ENCODE measurements at regions not wholly inside any gene's neighbourhood (a gene's known extent, or its start where the extent isn't known, plus 50 kb on each side); places are given as distances from the start of the nearest gene placed in this dataset.

DNA sequence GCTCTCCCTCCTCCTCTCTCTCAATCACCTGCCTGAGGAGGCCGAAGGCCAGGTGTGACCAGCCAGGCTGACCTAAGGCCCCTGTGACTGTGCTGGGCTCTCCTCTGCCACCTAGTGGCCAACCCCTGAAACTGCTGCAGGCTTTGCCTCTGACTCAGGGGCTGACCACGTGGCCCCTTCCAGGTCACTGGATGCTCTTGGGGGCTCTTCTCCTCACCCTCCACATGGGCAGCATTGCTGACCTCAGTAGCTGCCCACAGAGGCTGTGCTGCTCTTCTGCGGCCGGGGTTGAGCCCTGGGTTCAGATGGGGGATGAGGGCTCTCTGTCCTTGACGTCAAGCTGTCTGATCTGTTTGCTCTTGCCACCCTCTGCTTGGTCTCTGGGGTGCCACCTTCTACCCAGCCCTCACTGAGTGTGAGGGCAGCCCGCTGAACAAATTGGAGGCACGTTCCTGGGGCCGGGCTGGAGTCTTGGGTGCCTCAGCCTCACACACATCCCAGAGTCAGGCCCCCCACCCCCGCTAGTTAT lies 122.7 kb downstream of the TWIST2 start:
- TF ChIP-seq CEBPB (IDR thresholded peaks at IDR 0.05) (no peak), EGR1 (IDR thresholded peaks at IDR 0.05) (no peak), TAF1 (IDR thresholded peaks at IDR 0.05; ENCODE audit: low read depth) (no peak), YY1 (IDR thresholded peaks at IDR 0.05; ENCODE audit: low read depth) (no peak), EP300 (IDR thresholded peaks at IDR 0.05; ENCODE audit: borderline replicate concordance) (no peak), ZBTB7A (IDR thresholded peaks at IDR 0.05; ENCODE audit: low read depth) (no peak), REST (IDR thresholded peaks at IDR 0.05; ENCODE audit: low read depth) (no peak)

Measured in Ishikawa (cell line).